ENCODE measurements at regions not wholly inside any gene's neighbourhood (a gene's known extent, or its start where the extent isn't known, plus 50 kb on each side); places are given as distances from the start of the nearest gene placed in this dataset.

GRCh38 chr5:67249590-67249895 lies 52.9 kb upstream of the CD180 start:
- CTCF ChIA-PET: interaction anchor here (0.6 to 4.8 kb wide), 3 partner anchors 55 to 1077 kb away, joined by 3 to 36 read pairs (median 9); no protein-coding TSS in a partner anchor
- H3K36me3 ChIP-seq (ENCODE audit: control insufficient read depth in 2 of 2, insufficient read depth in 1 of 2, low read length in 2 of 2): no peaks in the 10 kb centered on the region

GRCh38 chr5:67248703-67249589 lies 52.3 kb upstream of the CD180 start:
- Histone ChIP-seq H3K27ac (ENCODE audit: extremely low read depth, low read depth, low read length) (no peak overlapping the region), H3K4me1 (ENCODE audit: control insufficient read depth, insufficient read depth, low read length) (peaks cover 7% of the 10 kb centered on the region; the same call in 1 of the 2 replicates), H3K9me3 (ENCODE audit: control insufficient read depth, insufficient read depth, low read depth, low read length) (no peaks in the 10 kb centered on the region), H3K36me3 (ENCODE audit: control insufficient read depth in 2 of 2, insufficient read depth in 1 of 2, low read length in 2 of 2) (no peaks in the 10 kb centered on the region), H3K4me3 (ENCODE audit: low read depth, low read length) (no peak overlapping the region)
- ChIA-PET POLR2A (no interaction called here), CTCF (interaction anchor here (0.6 to 4.8 kb wide), 3 partner anchors 143 to 1078 kb away, joined by 4 to 36 read pairs (median 9); no protein-coding TSS in a partner anchor)
- TF ChIP-seq ZBTB48 (tag by site-specific recombination; IDR thresholded peaks at IDR 0.05) (peak; percentile 72; the same call in 1 of the 2 replicates), MZF1 (tag by site-specific recombination; IDR thresholded peaks at IDR 0.05; ENCODE audit: borderline replicate concordance) (peak; percentile 62; the same call in 1 of the 2 replicates), ZFP69B (tag by site-specific recombination; IDR thresholded peaks at IDR 0.05) (no peak)

More at GRCh38 chr5:67249590-67249895, 52.9 kb upstream of the CD180 start:
- Histone ChIP-seq H3K4me3 (ENCODE audit: low read depth, low read length) (no peak overlapping the region), H3K4me1 (ENCODE audit: control insufficient read depth, insufficient read depth, low read length) (0 out of 2 replicates have a peak, but pooled peaks cover 3% of the 10 kb centered on the region), H3K9me3 (ENCODE audit: control insufficient read depth, insufficient read depth, low read depth, low read length) (no peaks in the 10 kb centered on the region), H3K27ac (ENCODE audit: extremely low read depth, low read depth, low read length) (no peak overlapping the region)
- POLR2A ChIA-PET: no interaction called here
- TF ChIP-seq FEZF1 (tag by site-specific recombination; IDR thresholded peaks at IDR 0.05) (peak; percentile 21; the same call in 1 of the 2 replicates), ZNF704 (tag by site-specific recombination; IDR thresholded peaks at IDR 0.05) (no peak)

- Histone ChIP-seq H3K36me3 (ENCODE audit: control insufficient read depth in 2 of 2, insufficient read depth in 1 of 2, low read length in 2 of 2) (no peaks in the 10 kb centered on the region), H3K27ac (ENCODE audit: extremely low read depth, low read depth, low read length) (no peak overlapping the region), H3K9me3 (ENCODE audit: control insufficient read depth, insufficient read depth, low read depth, low read length) (no peaks in the 10 kb centered on the region), H3K4me3 (ENCODE audit: low read depth, low read length) (no peak overlapping the region), H3K4me1 (ENCODE audit: control insufficient read depth, insufficient read depth, low read length) (peaks cover 7% of the 10 kb centered on the region; the same call in 1 of the 2 replicates)
- ChIA-PET POLR2A (interaction anchor here (0.6 to 2.3 kb wide), 2 partner anchors 79 to 969 kb away, joined by 3 to 8 read pairs; partner anchors contain the start of gene PIK3R1), CTCF (interaction anchor here (0.5 to 4.8 kb wide), 41 partner anchors 10 to 1025 kb away, joined by 3 to 36 read pairs (median 4); partner anchors contain the start of gene PIK3R1)
- TF ChIP-seq ZBTB48 (tag by site-specific recombination; IDR thresholded peaks at IDR 0.05): no peak
- TF ChIP-seq ZFP37 (tag by site-specific recombination; IDR thresholded peaks at IDR 0.05): no peak
- TF ChIP-seq HOXC10 (CRISPR knock-in tag; IDR thresholded peaks at IDR 0.05): no peak
- no peak for TF ChIP-seq ZNF394 (tag by site-specific recombination; IDR thresholded peaks at IDR 0.05; ENCODE audit: borderline replicate concordance)
- no peak for TF ChIP-seq KLF7 (tag by site-specific recombination; IDR thresholded peaks at IDR 0.05; ENCODE audit: borderline replicate concordance)
- TF ChIP-seq ZNF830 (tag by site-specific recombination; IDR thresholded peaks at IDR 0.05; ENCODE audit: low read depth): no peak
- no peak for TF ChIP-seq ZNF776 (tag by site-specific recombination; IDR thresholded peaks at IDR 0.05; ENCODE audit: borderline replicate concordance)
- no peak for TF ChIP-seq ZNF23 (tag by site-specific recombination; IDR thresholded peaks at IDR 0.05; ENCODE audit: borderline replicate concordance)
- no peak for TF ChIP-seq PATZ1 (tag by site-specific recombination; IDR thresholded peaks at IDR 0.05)
- TF ChIP-seq ZBTB6 (tag by site-specific recombination; IDR thresholded peaks at IDR 0.05): no peak
- no peak for TF ChIP-seq ZNF362 (tag by site-specific recombination; IDR thresholded peaks at IDR 0.05)
- TF ChIP-seq PRDM1 (tag by site-specific recombination; IDR thresholded peaks at IDR 0.05): no peak
- TF ChIP-seq YY2 (tag by site-specific recombination; IDR thresholded peaks at IDR 0.05): no peak
- no peak for TF ChIP-seq ZNF639 (tag by site-specific recombination; IDR thresholded peaks at IDR 0.05)
- no peak for TF ChIP-seq ZBTB26 (tag by site-specific recombination; optimal IDR thresholded peaks at IDR 0.05)
Observed at GRCh38 chr5:67246546-67247268, 50.1 kb upstream of the CD180 start.

All from HEK293 (cell line).